OCI-LY3 (cell line): ENCODE measurements at regions not wholly inside any gene's neighbourhood (a gene's known extent, or its start where the extent isn't known, plus 50 kb on each side); places are given as distances from the start of the nearest gene placed in this dataset.

Experiments used
- EZH2phosphoT487 ChIP-seq: fragments of 200-600 bp; shearing (Covaris generic); IDR thresholded peaks from 2 replicates; pipeline ENCODE4 v1.6.1; 2018; ENCODE audit warnings: antibody characterized with exemption, mixed run types, low read depth
- TF ChIP-seq, protein P1 (sequence below): fragments of 200-600, 300-600 bp; sonication (generic); IDR thresholded peaks from 2 replicates; pipeline ENCODE4 v1.5.1; 2014; ENCODE audit warnings: antibody characterized with exemption, low read length, low read depth

DNA sequence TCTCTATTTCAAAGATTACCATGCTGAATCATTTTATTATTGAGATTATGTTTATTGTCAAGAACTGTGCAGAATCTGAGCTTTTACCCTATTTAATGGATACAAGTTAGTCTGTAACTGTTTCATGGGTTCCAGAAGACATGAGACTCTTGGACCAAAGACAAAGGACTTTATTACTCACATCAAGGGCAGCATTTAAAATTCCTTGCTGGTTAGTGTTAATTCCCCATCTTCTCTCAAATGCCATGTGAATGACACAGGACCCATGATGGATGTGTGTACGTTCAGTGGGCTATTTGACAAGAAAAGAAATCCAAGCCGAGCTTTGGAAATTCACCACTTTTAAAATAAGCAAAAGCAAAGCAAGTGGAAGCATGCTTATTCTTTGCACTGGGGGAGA is 139.9 kb downstream of the PCDH20 start:
- TF ChIP-seq, protein P1, sequence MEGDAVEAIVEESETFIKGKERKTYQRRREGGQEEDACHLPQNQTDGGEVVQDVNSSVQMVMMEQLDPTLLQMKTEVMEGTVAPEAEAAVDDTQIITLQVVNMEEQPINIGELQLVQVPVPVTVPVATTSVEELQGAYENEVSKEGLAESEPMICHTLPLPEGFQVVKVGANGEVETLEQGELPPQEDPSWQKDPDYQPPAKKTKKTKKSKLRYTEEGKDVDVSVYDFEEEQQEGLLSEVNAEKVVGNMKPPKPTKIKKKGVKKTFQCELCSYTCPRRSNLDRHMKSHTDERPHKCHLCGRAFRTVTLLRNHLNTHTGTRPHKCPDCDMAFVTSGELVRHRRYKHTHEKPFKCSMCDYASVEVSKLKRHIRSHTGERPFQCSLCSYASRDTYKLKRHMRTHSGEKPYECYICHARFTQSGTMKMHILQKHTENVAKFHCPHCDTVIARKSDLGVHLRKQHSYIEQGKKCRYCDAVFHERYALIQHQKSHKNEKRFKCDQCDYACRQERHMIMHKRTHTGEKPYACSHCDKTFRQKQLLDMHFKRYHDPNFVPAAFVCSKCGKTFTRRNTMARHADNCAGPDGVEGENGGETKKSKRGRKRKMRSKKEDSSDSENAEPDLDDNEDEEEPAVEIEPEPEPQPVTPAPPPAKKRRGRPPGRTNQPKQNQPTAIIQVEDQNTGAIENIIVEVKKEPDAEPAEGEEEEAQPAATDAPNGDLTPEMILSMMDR = no peak
- no peak for TF ChIP-seq EZH2phosphoT487
